ENCODE measurements at regions not wholly inside any gene's neighbourhood (a gene's known extent, or its start where the extent isn't known, plus 50 kb on each side); places are given as distances from the start of the nearest gene placed in this dataset.

DNA sequence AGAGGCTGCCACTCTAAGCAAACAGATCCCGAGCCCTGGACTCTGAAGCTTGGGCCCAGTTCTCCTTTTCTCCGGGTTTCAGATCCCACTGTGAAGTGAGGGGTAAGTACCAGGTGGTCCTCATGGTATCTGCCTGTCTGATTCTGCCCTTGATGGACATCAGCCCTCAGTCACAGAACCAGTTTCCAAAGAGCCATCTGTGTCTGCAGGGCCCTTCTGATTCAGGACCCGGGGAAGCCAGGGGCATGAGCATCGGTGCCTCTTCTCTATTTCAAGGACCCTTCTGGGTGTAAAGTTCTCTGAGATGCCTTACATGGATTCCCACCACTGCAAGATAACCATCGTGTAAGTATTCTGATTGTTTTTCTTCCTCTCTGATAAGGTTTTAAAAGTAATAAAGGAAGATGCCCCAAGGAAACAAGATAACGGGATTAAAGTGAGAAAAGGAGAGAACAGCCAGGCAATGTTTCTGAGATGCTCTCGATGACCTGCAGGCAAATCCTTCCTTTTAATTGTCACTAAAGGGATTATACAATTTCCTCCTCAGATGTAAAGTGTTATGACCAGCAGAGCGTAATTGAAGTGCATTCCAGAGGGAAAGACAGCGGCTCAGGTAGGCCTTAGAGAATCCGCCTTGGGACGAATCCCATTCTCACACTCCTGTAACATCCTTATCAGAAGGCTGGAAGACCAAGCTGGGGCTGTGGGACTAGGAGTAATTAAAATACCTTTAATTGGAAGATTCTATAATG is 924.3 kb downstream of the TBC1D22A start:
- 81% methylated on average over 3 of the region's 11 CpGs for WGBS (ENCODE audit: insufficient coverage)
- CTCF ChIA-PET = no interaction called here

More for the DNA sequence above, 924.3 kb downstream of the TBC1D22A start:
- Histone ChIP-seq H3K4me3 (ENCODE audit: control extremely low read depth in 1 of 5, extremely low read depth in 1 of 5, insufficient read depth in 1 of 5, low read depth in 2 of 5, low read length in 4 of 5) (no peak overlapping the region), H3K27ac (ENCODE audit: low read length in 2 of 2) (no peak overlapping the region), H3K9me3 (ENCODE audit: control extremely low read depth in 1 of 3, control insufficient read depth in 2 of 3, insufficient read depth in 1 of 3, low read length in 2 of 3) (peaks cover 0 to 21% (median 2%) of the 10 kb centered on the region in 3 donors), H3K79me2 (ENCODE audit: control insufficient read depth, insufficient read depth, low read length) (no peaks in the 10 kb centered on the region), H3K27me3 (replicated peaks in 1 of 4; ENCODE audit: control extremely low read depth in 1 of 4, control insufficient read depth in 3 of 4, insufficient read depth in 4 of 4, low read length in 3 of 4) (no peaks in the 10 kb centered on the region), H3K4me2 (replicated peaks; ENCODE audit: low read depth, low read length, poor library complexity, severe bottlenecking) (no peak overlapping the region), H4K20me1 (ENCODE audit: control insufficient read depth, insufficient read depth, low read length, poor library complexity, severe bottlenecking) (no peaks in the 10 kb centered on the region), H2AFZ (ENCODE audit: insufficient read depth, low read depth, low read length, poor library complexity, severe bottlenecking) (no peak overlapping the region), H3K9ac (ENCODE audit: low read length) (no peak overlapping the region), H3K36me3 (replicated peaks in 1 of 2; ENCODE audit: control extremely low read depth in 1 of 2, control insufficient read depth in 1 of 2, extremely low read depth in 1 of 2, insufficient read depth in 2 of 2, low read length in 1 of 2) (no peaks in the 10 kb centered on the region), H3K4me1 (ENCODE audit: control insufficient read depth in 2 of 2, insufficient read depth in 2 of 2, low read length in 2 of 2) (no peaks in the 10 kb centered on the region)
- H3K27ac Mint-ChIP-seq = no peak overlapping the region
- peaks cover 7% of the 10 kb centered on the region for H3K27me3 Mint-ChIP-seq
- POLR2A ChIA-PET = no interaction called here
- DNase-seq (no peak), ATAC-seq (ENCODE audit: low read depth) (no peak)
- H3K4me3 Mint-ChIP-seq = no peak overlapping the region
- TF ChIP-seq, protein P1, sequence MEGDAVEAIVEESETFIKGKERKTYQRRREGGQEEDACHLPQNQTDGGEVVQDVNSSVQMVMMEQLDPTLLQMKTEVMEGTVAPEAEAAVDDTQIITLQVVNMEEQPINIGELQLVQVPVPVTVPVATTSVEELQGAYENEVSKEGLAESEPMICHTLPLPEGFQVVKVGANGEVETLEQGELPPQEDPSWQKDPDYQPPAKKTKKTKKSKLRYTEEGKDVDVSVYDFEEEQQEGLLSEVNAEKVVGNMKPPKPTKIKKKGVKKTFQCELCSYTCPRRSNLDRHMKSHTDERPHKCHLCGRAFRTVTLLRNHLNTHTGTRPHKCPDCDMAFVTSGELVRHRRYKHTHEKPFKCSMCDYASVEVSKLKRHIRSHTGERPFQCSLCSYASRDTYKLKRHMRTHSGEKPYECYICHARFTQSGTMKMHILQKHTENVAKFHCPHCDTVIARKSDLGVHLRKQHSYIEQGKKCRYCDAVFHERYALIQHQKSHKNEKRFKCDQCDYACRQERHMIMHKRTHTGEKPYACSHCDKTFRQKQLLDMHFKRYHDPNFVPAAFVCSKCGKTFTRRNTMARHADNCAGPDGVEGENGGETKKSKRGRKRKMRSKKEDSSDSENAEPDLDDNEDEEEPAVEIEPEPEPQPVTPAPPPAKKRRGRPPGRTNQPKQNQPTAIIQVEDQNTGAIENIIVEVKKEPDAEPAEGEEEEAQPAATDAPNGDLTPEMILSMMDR (IDR thresholded peaks at IDR 0.05) = no peak
- TF ChIP-seq EZH2 (IDR thresholded peaks at IDR 0.05; ENCODE audit: borderline replicate concordance, insufficient read depth, low read depth, low read length, poor library complexity, severe bottlenecking) = no peak
- H3K4me1 Mint-ChIP-seq = no peaks in the 10 kb centered on the region
- intact Hi-C loops (cut with micrococcal nuclease) = no loop called here
- peaks cover 5% of the 10 kb centered on the region for H3K9me3 Mint-ChIP-seq (ENCODE audit: insufficient read depth)
